ENCODE measurements at regions not wholly inside any gene's neighbourhood (a gene's known extent, or its start where the extent isn't known, plus 50 kb on each side); places are given as distances from the start of the nearest gene placed in this dataset.

- H3K4me1 ChIP-seq (ENCODE audit: insufficient read depth): no peaks in the 10 kb centered on the region
- no peaks in the 10 kb centered on the region for H3K36me3 ChIP-seq (ENCODE audit: insufficient read depth)
- H3K27ac ChIP-seq (ENCODE audit: low read depth): no peak overlapping the region
- 54% methylated on average over 2 of the region's 2 CpGs for WGBS
- H3K4me3 ChIP-seq (ENCODE audit: low read depth, low read length): no peak overlapping the region
- no peak for DNase-seq (ENCODE audit: extremely low spot score)
Observed at GRCh38 chr5:84597904-84598303, 213.2 kb upstream of the EDIL3 start.

- Histone ChIP-seq H3K27ac (ENCODE audit: low read depth) (no peak overlapping the region), H3K36me3 (ENCODE audit: insufficient read depth) (no peaks in the 10 kb centered on the region), H3K4me3 (ENCODE audit: low read depth, low read length) (no peak overlapping the region), H3K4me1 (ENCODE audit: insufficient read depth) (no peaks in the 10 kb centered on the region)
- no peak for DNase-seq (ENCODE audit: extremely low spot score)
- 80% methylated on average over 3 of the region's 3 CpGs for WGBS
Observed at GRCh38 chr5:84590629-84591028, 205.9 kb upstream of the EDIL3 start.

DNA sequence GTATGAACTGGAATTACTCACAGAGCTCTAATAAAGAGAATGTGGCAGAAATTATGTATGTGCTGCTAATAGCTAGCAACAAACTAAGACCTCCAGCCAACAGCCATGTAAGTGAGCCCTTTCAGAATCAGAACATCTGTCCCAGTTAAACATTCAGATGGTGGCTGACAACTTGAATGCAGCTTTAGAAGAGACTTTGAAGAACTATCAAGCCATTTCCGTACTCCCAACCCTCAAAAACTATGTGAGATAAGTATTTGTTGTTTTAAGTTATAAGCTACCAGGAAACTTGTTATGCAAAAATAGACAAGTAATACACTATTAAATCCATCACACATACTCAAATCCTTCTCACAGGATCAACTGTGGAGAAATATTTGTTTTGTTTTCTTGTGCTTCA is 205.2 kb upstream of the EDIL3 start:
- no peak overlapping the region for H3K4me3 ChIP-seq (ENCODE audit: low read depth, low read length)
- no peaks in the 10 kb centered on the region for H3K36me3 ChIP-seq (ENCODE audit: insufficient read depth)
- H3K27ac ChIP-seq (ENCODE audit: low read depth): no peak overlapping the region
- DNase-seq (ENCODE audit: extremely low spot score): no peak
- 81% methylated on average over 1 of the region's 1 CpG for WGBS
- no peaks in the 10 kb centered on the region for H3K4me1 ChIP-seq (ENCODE audit: insufficient read depth)

- H3K4me1 ChIP-seq (ENCODE audit: insufficient read depth): no peaks in the 10 kb centered on the region
- H3K4me3 ChIP-seq (ENCODE audit: low read depth, low read length): no peak overlapping the region
- DNase-seq (ENCODE audit: extremely low spot score): no peak
- H3K36me3 ChIP-seq (ENCODE audit: insufficient read depth): no peaks in the 10 kb centered on the region
- H3K27ac ChIP-seq (ENCODE audit: low read depth): no peak overlapping the region
- WGBS: 71% methylated on average over 5 of the region's 5 CpGs
Observed at GRCh38 chr5:84585218-84585617, 200.5 kb upstream of the EDIL3 start.

DNA sequence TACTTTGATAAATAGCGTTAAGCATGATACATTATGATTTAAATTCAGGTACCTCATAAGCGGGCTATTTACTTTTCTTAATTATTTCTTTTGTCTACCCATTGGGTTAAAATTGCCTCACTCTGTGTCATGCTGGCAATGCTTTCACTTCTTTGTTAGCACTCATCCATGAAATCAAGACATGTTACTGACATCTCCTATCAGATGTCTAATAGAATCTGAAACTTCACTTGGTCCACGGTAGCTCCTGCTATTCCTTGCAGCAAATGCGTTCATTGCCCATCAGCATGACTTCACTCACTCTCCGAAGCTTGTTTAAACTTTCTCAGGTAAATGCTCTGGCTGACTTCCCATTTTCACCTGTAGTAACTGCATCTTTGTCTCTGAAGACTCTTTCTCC is 193.5 kb upstream of the EDIL3 start:
- no peak for DNase-seq (ENCODE audit: extremely low spot score)
- no peak overlapping the region for H3K27ac ChIP-seq (ENCODE audit: low read depth)
- H3K36me3 ChIP-seq (ENCODE audit: insufficient read depth): no peaks in the 10 kb centered on the region
- H3K4me3 ChIP-seq (ENCODE audit: low read depth, low read length): no peak overlapping the region
- 87% methylated on average over 5 of the region's 5 CpGs for WGBS
- no peaks in the 10 kb centered on the region for H3K4me1 ChIP-seq (ENCODE audit: insufficient read depth)

- 68% methylated on average over 3 of the region's 3 CpGs for WGBS
- H3K4me1 ChIP-seq (ENCODE audit: insufficient read depth): no peaks in the 10 kb centered on the region
- no peak overlapping the region for H3K27ac ChIP-seq (ENCODE audit: low read depth)
- no peak overlapping the region for H3K4me3 ChIP-seq (ENCODE audit: low read depth, low read length)
- no peak for DNase-seq (ENCODE audit: extremely low spot score)
- no peaks in the 10 kb centered on the region for H3K36me3 ChIP-seq (ENCODE audit: insufficient read depth)
Observed at GRCh38 chr5:84573017-84573712, 188.5 kb upstream of the EDIL3 start.

- Histone ChIP-seq H3K4me1 (ENCODE audit: insufficient read depth) (no peaks in the 10 kb centered on the region), H3K27ac (ENCODE audit: low read depth) (no peak overlapping the region), H3K36me3 (ENCODE audit: insufficient read depth) (no peaks in the 10 kb centered on the region), H3K4me3 (ENCODE audit: low read depth, low read length) (no peak overlapping the region)
- WGBS: 88% methylated on average over 1 of the region's 1 CpG
- DNase-seq (ENCODE audit: extremely low spot score): no peak
Observed at GRCh38 chr5:84569307-84569706, 184.6 kb upstream of the EDIL3 start.

DNA sequence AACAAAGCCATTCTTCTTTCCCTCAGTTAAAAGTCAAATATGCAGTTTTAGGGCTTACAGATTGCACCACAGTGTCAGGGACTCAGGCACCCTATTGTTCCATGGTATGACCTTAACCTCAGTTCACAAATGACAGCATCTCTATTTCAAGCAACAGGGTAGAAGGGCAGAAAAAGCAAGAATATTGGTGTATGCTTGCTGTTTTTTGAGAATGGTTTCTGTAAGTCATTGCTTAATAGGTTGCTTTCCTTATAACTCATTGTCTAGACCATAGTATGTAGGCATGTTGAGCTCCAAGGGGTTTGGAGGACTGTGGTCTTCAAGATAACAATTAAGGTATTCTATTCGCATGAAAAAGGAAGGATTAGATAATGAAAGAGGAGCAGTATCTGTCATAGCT is 183.5 kb upstream of the EDIL3 start:
- WGBS: 42% methylated on average over 1 of the region's 1 CpG
- no peak overlapping the region for H3K27ac ChIP-seq (ENCODE audit: low read depth)
- no peak overlapping the region for H3K4me3 ChIP-seq (ENCODE audit: low read depth, low read length)
- no peaks in the 10 kb centered on the region for H3K36me3 ChIP-seq (ENCODE audit: insufficient read depth)
- no peak for DNase-seq (ENCODE audit: extremely low spot score)
- no peaks in the 10 kb centered on the region for H3K4me1 ChIP-seq (ENCODE audit: insufficient read depth)

GRCh38 chr5:84565866-84566265 is 181.2 kb upstream of the EDIL3 start:
- no peak overlapping the region for H3K27ac ChIP-seq (ENCODE audit: low read depth)
- H3K36me3 ChIP-seq (ENCODE audit: insufficient read depth): no peaks in the 10 kb centered on the region
- no peak for DNase-seq (ENCODE audit: extremely low spot score)

GRCh38 chr5:84564321-84565075 is 179.8 kb upstream of the EDIL3 start:
- H3K27ac ChIP-seq (ENCODE audit: low read depth): no peak overlapping the region
- H3K36me3 ChIP-seq (ENCODE audit: insufficient read depth): no peaks in the 10 kb centered on the region
- H3K4me1 ChIP-seq (ENCODE audit: insufficient read depth): no peaks in the 10 kb centered on the region
- no peak overlapping the region for H3K4me3 ChIP-seq (ENCODE audit: low read depth, low read length)
- 67% methylated on average over 3 of the region's 3 CpGs for WGBS
- no peak for DNase-seq (ENCODE audit: extremely low spot score)

More at GRCh38 chr5:84565866-84566265, 181.2 kb upstream of the EDIL3 start:
- Histone ChIP-seq H3K4me1 (ENCODE audit: insufficient read depth) (no peaks in the 10 kb centered on the region), H3K4me3 (ENCODE audit: low read depth, low read length) (no peak overlapping the region)
- whole genome bisulfite sequencing: 70% methylated on average over 1 of the region's 1 CpG

DNA sequence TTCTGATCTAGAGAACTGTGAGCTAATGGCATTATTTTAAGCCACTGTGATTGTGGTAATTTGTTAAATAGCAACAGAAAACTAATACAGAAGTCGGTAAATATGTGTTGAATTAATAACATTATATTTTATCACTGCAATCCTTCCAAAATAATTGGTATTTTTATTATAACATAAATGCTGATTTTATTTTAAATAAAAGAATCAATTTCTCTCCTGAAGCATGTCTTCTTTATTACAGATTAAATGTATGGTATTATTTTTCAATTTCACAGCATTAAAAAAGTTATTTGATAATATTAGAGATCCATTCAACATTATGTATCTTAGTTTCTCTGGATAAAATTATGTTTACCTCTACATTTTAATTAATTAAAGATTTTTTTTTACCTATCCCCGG is 165.5 kb upstream of the EDIL3 start:
- H3K4me1 ChIP-seq (ENCODE audit: insufficient read depth): no peaks in the 10 kb centered on the region
- 95% methylated on average over 2 of the region's 2 CpGs for WGBS
- no peaks in the 10 kb centered on the region for H3K36me3 ChIP-seq (ENCODE audit: insufficient read depth)
- H3K4me3 ChIP-seq (ENCODE audit: low read depth, low read length): no peak overlapping the region
- no peak overlapping the region for H3K27ac ChIP-seq (ENCODE audit: low read depth)
- DNase-seq (ENCODE audit: extremely low spot score): no peak

DNA sequence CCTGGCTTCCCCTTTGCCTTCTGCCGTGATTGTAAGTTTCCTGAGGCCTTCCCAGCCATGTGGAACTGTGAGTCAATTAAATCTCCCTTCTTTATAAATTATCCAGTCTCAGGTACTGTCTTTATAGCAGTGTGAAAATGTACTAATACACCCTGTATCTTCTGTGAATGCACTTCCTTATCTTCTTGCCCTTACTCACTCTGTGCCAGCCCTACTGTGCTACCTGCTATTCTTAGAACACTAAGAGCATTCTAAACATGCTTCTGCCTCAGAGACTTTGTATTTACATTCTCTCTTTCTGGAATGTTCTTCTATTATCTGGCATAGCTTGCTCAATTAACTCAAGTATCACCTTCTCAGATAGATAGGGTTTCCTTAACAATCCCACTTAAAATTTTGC is 164.4 kb upstream of the EDIL3 start:
- no peak overlapping the region for H3K4me3 ChIP-seq (ENCODE audit: low read depth, low read length)
- DNase-seq (ENCODE audit: extremely low spot score): no peak
- H3K27ac ChIP-seq (ENCODE audit: low read depth): no peak overlapping the region
- no peaks in the 10 kb centered on the region for H3K36me3 ChIP-seq (ENCODE audit: insufficient read depth)
- H3K4me1 ChIP-seq (ENCODE audit: insufficient read depth): no peaks in the 10 kb centered on the region
- 79% methylated on average over 1 of the region's 1 CpG for WGBS

DNA sequence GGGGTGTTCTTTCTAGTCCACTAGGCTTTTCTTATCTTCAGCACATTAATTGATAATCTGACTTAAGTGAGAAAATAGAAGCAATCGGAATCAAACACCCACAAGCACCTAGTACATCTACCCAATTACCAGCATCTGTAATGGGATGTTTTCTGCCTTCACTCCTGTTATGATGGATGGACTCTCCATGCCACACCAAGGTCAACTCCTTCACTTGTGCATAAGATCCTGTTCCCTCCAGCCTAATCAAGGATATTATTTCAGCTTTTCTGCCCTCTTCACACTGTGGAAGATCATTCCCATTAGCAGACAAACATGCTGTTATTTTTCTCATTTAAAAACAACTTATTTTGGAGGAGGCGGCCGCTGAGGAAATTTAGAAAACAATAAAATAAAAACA is 162.0 kb upstream of the EDIL3 start:
- DNase-seq (ENCODE audit: extremely low spot score): no peak
- Histone ChIP-seq H3K36me3 (ENCODE audit: insufficient read depth) (no peaks in the 10 kb centered on the region), H3K4me3 (ENCODE audit: low read depth, low read length) (no peak overlapping the region), H3K27ac (ENCODE audit: low read depth) (no peak overlapping the region), H3K4me1 (ENCODE audit: insufficient read depth) (no peaks in the 10 kb centered on the region)
- 96% methylated on average over 3 of the region's 3 CpGs for WGBS

DNA sequence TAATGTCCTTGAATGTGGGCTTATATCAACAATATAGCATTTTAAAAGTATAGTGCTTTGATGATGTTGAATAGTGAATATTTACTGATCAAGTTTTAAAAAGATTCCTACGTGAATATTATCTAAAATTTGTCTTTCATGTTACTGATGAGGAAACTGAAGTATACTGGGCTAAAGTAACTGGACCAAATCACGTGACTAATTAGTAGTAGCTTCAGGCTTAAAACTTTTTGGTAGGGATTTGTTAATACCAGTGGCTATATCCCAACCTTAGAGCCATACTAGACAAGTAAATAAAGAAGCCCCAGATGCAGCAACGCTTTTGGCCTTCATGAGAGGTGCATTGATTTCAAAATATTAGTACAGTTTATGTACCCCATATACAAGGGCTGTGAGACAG is 152.1 kb upstream of the EDIL3 start:
- Histone ChIP-seq H3K27ac (ENCODE audit: low read depth) (no peak overlapping the region), H3K36me3 (ENCODE audit: insufficient read depth) (no peaks in the 10 kb centered on the region), H3K4me3 (ENCODE audit: low read depth, low read length) (no peak overlapping the region), H3K4me1 (ENCODE audit: insufficient read depth) (no peaks in the 10 kb centered on the region)
- 86% methylated on average over 3 of the region's 3 CpGs for WGBS
- DNase-seq (ENCODE audit: extremely low spot score): no peak

Data from urinary bladder (tissue), 3 donors.